GM19023 (cell line): ENCODE measurements at regions not wholly inside any gene's neighbourhood (a gene's known extent, or its start where the extent isn't known, plus 50 kb on each side); places are given as distances from the start of the nearest gene placed in this dataset.

ENCODE experiments used
- ATAC-seq: cut with Tn5 transposase; IDR thresholded peaks from one replicate; pipeline ENCODE4 v1.9.1; 2021; ENCODE audit warnings: mild to moderate bottlenecking, moderate library complexity; ENCODE audit not compliant: unreplicated experiment

DNA sequence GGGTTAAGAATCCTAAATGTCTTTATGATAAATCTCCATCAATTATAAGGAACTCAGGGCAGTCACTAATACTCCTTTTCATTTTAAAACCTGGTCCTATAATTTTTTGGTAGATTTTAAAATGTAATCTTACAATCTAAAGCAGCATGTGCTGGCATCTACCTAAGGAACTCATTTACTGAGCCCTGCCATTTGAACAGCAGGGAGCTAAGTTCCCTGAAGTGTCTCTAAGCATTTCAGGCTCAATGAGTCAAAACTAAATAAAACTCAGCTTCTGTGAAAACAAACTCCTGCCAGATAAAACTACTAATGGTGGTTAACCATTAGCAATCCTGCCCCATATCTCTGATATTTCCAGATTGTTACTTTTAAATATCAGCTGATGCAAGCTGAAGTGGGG is 1371.8 kb upstream of the PRMT6 start:
- no peak for ATAC-seq

DNA sequence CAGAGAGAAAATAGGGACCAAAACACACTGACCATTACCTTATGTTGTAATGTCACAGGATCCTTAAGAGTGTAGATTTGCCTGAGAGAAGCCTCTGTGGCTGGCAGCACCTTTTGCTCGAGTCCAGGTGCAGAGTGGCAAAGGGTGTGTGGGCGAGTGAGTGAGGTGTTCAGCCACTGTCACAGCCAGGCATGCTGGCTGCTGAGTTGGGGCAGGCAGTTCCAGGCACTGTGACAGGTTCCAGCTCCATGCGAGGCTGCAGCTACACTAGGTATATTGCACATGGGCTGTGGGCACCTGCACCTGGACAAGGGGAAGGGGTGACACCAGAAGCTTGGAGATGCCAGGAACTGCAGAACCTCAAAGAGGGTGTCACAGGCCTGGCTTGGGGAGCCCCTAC is 1370.4 kb upstream of the PRMT6 start:
- no peak for ATAC-seq

GRCh38 chr1:105686874-105687690 is 1369.4 kb upstream of the PRMT6 start:
- no peak for ATAC-seq

DNA sequence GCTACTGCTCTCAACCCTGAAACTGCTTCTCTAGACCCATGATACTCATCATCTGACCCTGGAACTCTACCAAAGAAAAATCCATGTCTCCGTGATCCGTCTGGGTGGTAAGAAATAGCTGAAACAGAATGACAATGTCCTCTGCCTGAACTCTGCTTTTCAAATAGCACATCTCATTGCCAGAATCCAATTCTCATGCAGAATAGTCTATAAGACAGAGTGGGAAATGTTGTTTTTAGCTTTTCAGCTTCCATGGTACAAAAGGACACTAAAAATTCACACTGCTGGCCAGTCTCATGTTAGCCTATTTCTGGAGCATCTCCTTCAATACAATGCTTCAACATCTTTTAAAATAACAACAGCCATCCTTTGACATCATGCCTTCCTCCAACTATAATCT is 1355.8 kb upstream of the PRMT6 start:
- ATAC-seq: no peak

DNA sequence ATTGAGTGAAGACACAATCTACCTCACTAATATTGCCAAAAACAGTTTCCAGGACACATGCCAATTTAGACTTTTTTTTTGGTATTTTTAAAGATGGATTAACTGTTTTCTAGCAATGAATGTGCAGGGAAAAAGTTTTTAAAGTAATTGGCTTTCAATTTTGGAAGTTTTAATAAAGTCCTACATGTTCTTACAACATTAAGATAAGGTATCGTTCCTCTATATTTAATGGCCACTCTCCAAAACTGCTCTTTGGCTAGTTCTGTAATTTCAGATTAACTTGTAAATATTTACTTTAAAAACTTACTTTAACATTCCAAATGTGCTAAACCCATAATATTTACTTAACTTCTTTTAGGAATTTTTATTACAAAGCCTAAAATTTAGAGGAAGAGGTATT is 1332.2 kb upstream of the PRMT6 start:
- no peak for ATAC-seq

DNA sequence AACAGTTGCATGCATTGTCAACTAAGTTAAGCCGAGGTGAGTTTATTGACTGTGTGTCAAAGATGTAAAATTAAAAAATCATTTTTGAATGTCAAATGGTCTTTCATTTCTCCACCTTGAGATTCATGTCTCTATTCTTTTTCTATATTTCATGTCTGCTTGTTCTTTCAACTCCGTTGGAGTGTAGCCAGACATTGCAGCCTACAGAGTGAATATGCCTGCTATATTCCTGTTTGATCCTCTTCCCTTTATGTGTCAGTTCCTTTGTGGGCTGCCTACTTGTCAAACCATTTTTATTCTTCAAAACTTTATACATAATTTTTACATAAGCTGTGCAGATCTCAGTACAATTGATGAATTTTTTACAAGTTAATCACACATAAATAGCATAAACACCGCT is 1325.8 kb upstream of the PRMT6 start:
- ATAC-seq: no peak

DNA sequence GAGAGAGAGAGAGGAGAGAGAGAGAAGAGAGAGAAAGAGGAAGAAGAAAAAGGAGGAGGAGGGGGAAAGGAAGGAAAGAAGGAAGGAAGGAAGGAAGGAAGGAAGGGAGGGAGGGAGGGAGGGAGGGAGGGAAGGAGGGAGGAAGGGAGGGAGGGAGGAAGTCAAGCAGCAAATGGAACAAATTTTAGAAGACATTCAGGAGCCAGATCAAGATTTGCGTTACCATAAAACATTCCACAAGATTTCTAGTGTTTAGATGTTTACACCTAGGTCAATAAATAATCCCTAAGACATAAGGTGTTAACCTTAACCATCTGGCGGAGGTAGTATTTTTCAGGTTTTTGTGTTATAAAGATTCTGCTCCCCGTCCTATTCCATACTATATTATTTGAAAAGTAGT is 1320.1 kb upstream of the PRMT6 start:
- no peak for ATAC-seq

- ATAC-seq: no peak
Observed at GRCh38 chr1:105779727-105780126, 1276.7 kb upstream of the PRMT6 start.

- no peak for ATAC-seq
Observed at GRCh38 chr1:105785021-105785420, 1271.5 kb upstream of the PRMT6 start.

- no peak for ATAC-seq
Observed at GRCh38 chr1:105793536-105794146, 1262.8 kb upstream of the PRMT6 start.

GRCh38 chr1:105795741-105796140 is 1260.7 kb upstream of the PRMT6 start:
- ATAC-seq: no peak

DNA sequence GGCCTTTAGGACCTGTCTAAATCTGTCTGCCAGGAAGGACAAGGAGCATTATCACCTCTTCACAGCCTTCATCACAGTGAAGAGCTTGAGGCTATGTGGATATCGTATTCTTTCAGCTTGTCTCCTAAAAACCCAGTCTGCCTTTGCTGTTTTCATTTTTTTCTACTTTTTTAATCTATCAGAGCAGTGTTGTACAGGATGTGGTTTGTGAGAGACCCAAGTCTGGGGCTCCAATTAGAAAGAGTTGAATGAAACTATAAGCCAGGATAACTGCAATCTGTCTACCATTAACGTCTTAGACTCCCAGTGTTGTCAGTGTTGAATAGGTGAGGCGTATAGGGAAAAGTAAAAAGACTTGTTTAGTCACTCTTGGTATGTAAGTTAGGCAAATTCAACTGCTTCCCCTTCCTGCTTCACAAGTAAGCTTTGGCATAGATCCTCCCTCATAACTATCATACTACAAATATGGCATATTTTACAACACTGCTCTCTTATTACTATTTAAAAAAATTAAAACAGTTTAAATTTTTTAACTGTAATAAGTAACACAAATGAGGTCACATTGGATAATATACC is 1225.8 kb upstream of the PRMT6 start:
- no peak for ATAC-seq

DNA sequence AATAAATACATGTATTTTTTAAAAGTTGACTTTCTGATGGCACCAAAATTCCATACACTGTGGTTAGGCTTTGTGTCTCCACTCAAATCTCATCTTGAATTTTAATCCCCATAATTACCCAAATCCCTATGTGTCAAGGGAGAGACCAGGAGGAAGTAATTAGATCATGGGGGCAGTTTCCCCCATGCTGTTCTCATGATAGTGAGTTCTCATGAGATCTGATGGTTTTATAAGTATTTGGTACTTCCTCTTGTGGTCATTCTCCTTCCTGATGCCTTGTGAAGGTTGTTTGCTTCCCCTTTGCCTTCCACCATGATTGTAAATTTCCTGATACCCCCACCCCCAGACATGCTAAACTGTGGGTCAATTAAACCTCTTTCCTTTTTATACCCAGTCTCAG is 1218.4 kb upstream of the PRMT6 start:
- ATAC-seq: no peak

DNA sequence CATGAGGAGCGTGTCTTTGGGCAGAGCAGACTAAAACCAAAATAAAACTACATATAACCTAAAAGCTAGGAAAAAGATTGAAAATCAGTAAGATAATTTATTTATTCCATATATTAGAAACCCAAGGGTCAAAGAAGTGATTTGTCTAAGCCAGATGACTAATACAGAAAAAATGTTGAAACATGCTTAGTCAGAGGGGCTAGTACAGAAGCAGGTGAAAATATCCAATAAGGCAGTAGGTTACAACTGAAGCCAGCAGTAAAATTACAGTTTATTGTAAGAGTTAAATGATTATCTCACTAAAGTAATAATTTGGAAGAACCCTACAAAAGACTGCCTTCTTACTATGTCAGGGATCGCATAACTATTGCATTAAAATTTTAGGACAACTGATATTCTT is 1190.9 kb upstream of the PRMT6 start:
- no peak for ATAC-seq

- ATAC-seq: no peak
Observed at GRCh38 chr1:105872817-105873216, 1183.7 kb upstream of the PRMT6 start.

- no peak for ATAC-seq
Observed at GRCh38 chr1:105874621-105875020, 1181.9 kb upstream of the PRMT6 start.

GRCh38 chr1:105886309-105886708 is 1170.2 kb upstream of the PRMT6 start:
- ATAC-seq: no peak

- ATAC-seq: no peak
Observed at GRCh38 chr1:105891308-105891707, 1165.2 kb upstream of the PRMT6 start.

DNA sequence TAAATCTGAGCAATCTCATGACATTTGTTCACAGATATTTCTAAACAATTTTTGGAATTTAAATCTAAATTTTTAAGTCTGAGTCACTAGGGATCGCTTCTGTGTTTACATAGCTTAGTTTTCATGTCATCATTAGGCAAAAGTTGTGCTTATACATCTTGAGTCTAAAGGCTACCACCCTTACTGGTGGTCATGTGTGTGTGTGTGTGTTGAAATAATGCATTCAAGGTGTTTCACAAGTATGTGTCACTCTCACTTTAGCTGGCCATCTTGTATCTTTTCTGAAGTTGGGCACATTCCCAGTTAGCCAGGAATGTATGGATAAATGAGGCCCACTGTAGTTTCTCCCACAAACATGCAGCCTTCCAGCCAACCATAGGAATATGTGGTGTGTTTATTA is 1162.5 kb upstream of the PRMT6 start:
- no peak for ATAC-seq

GRCh38 chr1:105909811-105910210 is 1146.7 kb upstream of the PRMT6 start:
- ATAC-seq: no peak

DNA sequence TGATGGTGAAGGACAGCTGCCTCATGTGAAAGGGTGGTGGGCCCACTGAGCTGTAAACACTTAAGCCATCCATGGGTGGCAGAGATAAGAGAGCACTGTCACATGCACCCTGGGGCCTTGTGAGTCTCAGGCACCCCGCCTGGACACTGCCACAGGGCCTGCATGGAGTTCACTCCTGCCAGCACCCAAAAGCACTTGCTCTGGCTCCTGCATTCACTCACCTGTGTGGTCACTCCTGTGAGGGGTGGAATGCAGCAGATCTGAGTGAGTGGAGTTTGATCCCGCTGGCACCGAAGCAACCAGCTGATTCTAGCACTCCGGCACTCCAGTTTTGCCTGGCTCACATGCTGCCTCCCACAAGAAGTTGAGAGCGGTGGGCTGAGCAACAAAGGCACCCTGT is 1142.1 kb upstream of the PRMT6 start:
- no peak for ATAC-seq

DNA sequence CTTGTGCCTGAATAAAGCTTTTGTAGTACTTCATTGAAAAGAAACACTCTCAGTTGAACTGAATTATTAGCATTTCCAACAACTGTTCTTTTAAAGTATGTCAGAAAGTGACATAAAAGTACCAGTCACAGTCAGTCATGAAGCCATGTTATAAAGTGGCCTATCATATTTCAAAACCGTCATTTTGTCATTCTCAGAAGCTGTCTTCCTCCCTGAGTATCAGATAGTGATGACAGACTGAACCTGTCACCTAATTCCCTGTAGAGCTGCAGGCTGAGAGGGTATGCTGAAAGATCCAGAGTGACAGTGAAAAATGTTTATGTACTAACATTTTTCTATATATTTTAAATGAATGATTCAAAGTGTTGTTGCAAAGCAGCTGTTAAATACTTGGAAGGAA is 1121.7 kb upstream of the PRMT6 start:
- no peak for ATAC-seq
